Natural killer cell treated with Interleukin-12 subunit alpha and Interleukin-12 subunit beta and Interleukin-15 and Interleukin-18, amount 100 ng/mL, for 72 hours (primary cell): ENCODE measurements at regions not wholly inside any gene's neighbourhood (a gene's known extent, or its start where the extent isn't known, plus 50 kb on each side); places are given as distances from the start of the nearest gene placed in this dataset.

Source experiments
- ATAC-seq, 2 donors: fragments of 150-1000 bp; cut with Tn5 transposase in 1 of 2; sonication (Bioruptor Pico), chemical (Tn5 transposase) in 1 of 2; 2 replicates each; pipeline ENCODE4 v1.10.0; 2021
- DNase-seq: peaks from one replicate; pipeline ENCODE4 v3.0.0; 2022; ENCODE audit warnings: low spot score
- H3K27ac Mint-ChIP-seq, 2 donors: 1 replicate in 1 of 2; 2 replicates in 1 of 2; pipeline ENCODE4 v1.8.0; 2022; ENCODE audit warnings: mixed read lengths in 2 of 2, mild to moderate bottlenecking in 1 of 2, moderate library complexity in 1 of 2
- H3K27me3 Mint-ChIP-seq, 2 donors: 1 replicate in 1 of 2; 2 replicates in 1 of 2; pipeline ENCODE4 v1.8.0; 2022; ENCODE audit warnings: mixed read lengths in 2 of 2
- H3K36me3 Mint-ChIP-seq: one replicate; pipeline ENCODE4 v1.8.0; 2022; ENCODE audit warnings: mixed read lengths
- H3K4me1 Mint-ChIP-seq, 2 donors: 1 replicate in 1 of 2; 2 replicates in 1 of 2; pipeline ENCODE4 v1.8.0; 2022; ENCODE audit warnings: low read depth in 2 of 2, mixed read lengths in 2 of 2, mild to moderate bottlenecking in 1 of 2
- H3K4me3 Mint-ChIP-seq: one replicate; pipeline ENCODE4 v1.8.0; 2022; ENCODE audit warnings: mixed read lengths
- H3K9me3 Mint-ChIP-seq: 2 replicates; pipeline ENCODE4 v1.8.0; 2022; ENCODE audit warnings: mixed read lengths

GRCh38 chr15:91491101-91491950, 362.2 kb upstream of the SLCO3A1 start:
- H3K4me1 Mint-ChIP-seq = peaks cover 9 to 19% of the 10 kb centered on the region in 2 donors
- H3K4me3 Mint-ChIP-seq = no peak overlapping the region
- no peaks in the 10 kb centered on the region for H3K9me3 Mint-ChIP-seq
- no peaks in the 10 kb centered on the region for H3K36me3 Mint-ChIP-seq
- peak; percentile 43 to 70 for ATAC-seq
- peak overlapping the region; percentile 12 to 39 for H3K27ac Mint-ChIP-seq
- peaks cover 12 to 22% of the 10 kb centered on the region in 2 donors for H3K27me3 Mint-ChIP-seq
- DNase-seq = no peak

GRCh38 chr15:91496754-91497691, 356.5 kb upstream of the SLCO3A1 start:
- peaks cover 0 to 5% of the 10 kb centered on the region in 2 donors for H3K4me1 Mint-ChIP-seq

GRCh38 chr15:91498046-91498748, 355.3 kb upstream of the SLCO3A1 start:
- no peaks in the 10 kb centered on the region for H3K4me1 Mint-ChIP-seq
- no peak overlapping the region for H3K27ac Mint-ChIP-seq
- ATAC-seq = no peak
- DNase-seq = no peak
- H3K9me3 Mint-ChIP-seq = no peaks in the 10 kb centered on the region
- peaks cover 8 to 26% of the 10 kb centered on the region in 2 donors for H3K27me3 Mint-ChIP-seq
- no peaks in the 10 kb centered on the region for H3K36me3 Mint-ChIP-seq
- H3K4me3 Mint-ChIP-seq = no peak overlapping the region

More at GRCh38 chr15:91496754-91497691, 356.5 kb upstream of the SLCO3A1 start:
- Mint-ChIP-seq H3K27me3 (peaks cover 12 to 32% of the 10 kb centered on the region in 2 donors), H3K36me3 (no peaks in the 10 kb centered on the region), H3K27ac (no peak overlapping the region), H3K9me3 (no peaks in the 10 kb centered on the region), H3K4me3 (no peak overlapping the region)
- ATAC-seq = no peak
- no peak for DNase-seq

- H3K27me3 Mint-ChIP-seq = peaks cover 8 to 26% of the 10 kb centered on the region in 2 donors
- no peaks in the 10 kb centered on the region for H3K4me1 Mint-ChIP-seq
- no peak for ATAC-seq
- H3K4me3 Mint-ChIP-seq = no peak overlapping the region
- H3K9me3 Mint-ChIP-seq = no peaks in the 10 kb centered on the region
- DNase-seq = no peak
- H3K27ac Mint-ChIP-seq = no peak overlapping the region
- H3K36me3 Mint-ChIP-seq = no peaks in the 10 kb centered on the region
These were observed 354.8 kb upstream of the SLCO3A1 start for GRCh38 chr15:91498749-91499062.

DNA sequence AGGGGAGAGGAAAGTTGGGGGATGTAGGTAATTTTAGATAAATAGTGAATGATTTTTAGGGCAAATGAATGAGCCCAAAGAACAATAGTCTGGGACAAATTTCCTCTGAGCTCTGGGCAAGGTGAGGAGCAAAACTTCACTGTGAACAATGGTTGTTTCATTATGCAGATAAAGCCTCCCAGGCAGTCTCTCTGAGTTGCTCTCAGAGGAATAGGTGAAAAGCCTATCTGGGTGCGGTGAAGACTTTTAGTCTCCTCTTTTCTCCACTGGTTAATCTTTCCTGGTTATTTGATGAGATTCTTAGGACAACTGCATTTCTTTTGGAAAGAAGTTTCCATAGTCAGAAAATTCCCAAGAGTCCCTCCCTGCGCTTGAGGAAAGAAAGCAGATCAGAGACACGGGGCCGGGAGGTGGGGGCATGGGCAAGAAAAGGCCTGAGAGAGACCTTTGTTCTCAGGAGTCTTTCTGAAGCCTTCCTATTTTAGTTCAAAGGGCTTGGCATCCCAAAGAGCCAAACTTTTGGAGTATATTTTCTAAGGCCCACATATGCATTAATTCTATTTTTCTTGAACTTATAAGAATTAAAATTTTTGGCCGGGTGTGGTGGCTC, 353.6 kb upstream of the SLCO3A1 start:
- Mint-ChIP-seq H3K36me3 (no peaks in the 10 kb centered on the region), H3K27ac (no peak overlapping the region), H3K4me1 (no peaks in the 10 kb centered on the region), H3K27me3 (peaks cover 8 to 26% of the 10 kb centered on the region in 2 donors), H3K4me3 (no peak overlapping the region), H3K9me3 (no peaks in the 10 kb centered on the region)
- DNase-seq (no peak), ATAC-seq (no peak)

DNA sequence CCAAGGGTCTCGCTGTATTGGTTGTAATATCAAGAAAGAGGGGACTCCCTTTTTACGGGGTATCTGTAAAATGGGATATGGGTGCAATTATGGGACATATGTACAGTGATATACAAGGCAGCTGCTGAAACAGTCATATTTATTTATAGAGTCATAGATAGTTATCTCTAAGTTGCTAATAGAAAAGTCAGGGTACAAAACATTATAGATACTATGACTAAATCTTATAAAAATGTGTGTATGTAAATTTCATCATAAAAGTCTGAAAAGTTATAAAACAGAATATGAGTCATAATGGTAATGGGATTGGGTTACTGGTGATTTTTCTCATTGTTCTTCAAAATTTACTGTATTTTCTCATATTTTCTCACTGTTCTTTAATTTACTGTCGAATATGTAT, 344.9 kb upstream of the SLCO3A1 start:
- Mint-ChIP-seq H3K27ac (no peak overlapping the region), H3K36me3 (no peaks in the 10 kb centered on the region), H3K4me1 (no peaks in the 10 kb centered on the region), H3K27me3 (peaks cover 9 to 19% of the 10 kb centered on the region in 2 donors), H3K4me3 (no peak overlapping the region), H3K9me3 (no peaks in the 10 kb centered on the region)
- ATAC-seq (no peak), DNase-seq (no peak)

GRCh38 chr15:91514147-91514546, 339.4 kb upstream of the SLCO3A1 start:
- Mint-ChIP-seq H3K27ac (no peak overlapping the region), H3K4me1 (peaks cover 6 to 9% of the 10 kb centered on the region in 2 donors), H3K4me3 (no peak overlapping the region), H3K27me3 (peaks cover 13 to 31% of the 10 kb centered on the region in 2 donors), H3K36me3 (no peaks in the 10 kb centered on the region), H3K9me3 (no peaks in the 10 kb centered on the region)
- DNase-seq (no peak), ATAC-seq (no peak)

DNA sequence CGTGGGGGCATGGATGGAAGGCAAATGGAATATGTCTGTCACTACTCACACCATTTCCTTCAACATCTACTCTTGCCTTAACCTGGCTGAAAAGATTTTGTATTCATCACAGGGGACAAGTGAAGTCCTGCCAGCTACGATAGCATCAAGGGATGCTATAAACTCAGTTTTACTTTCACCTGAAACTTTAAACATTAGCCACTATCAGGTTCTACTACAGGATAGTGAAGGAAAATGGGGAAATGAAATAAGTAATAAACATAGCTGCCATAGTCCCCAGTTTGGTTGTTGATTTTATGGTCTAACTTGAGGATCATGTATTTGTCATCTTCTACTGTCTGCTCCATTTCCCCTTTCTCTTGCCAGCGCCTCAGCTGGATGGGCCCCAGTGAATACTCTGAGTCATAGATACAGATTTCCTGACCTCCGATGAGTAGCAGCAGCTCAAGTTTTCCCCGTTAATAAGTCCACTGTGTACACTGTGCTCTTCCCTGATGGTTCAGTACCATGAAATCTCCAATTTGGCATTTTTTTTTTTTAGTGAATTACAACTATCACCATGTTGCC, 338.2 kb upstream of the SLCO3A1 start:
- Mint-ChIP-seq H3K36me3 (no peaks in the 10 kb centered on the region), H3K27me3 (peaks cover 9 to 22% of the 10 kb centered on the region in 2 donors), H3K4me3 (no peak overlapping the region), H3K27ac (no peak overlapping the region), H3K4me1 (peaks cover 6 to 9% of the 10 kb centered on the region in 2 donors), H3K9me3 (no peaks in the 10 kb centered on the region)
- ATAC-seq = no peak
- DNase-seq = no peak

GRCh38 chr15:91516866-91517265, 336.6 kb upstream of the SLCO3A1 start:
- H3K4me1 Mint-ChIP-seq = peaks cover 8 to 9% of the 10 kb centered on the region in 2 donors
- DNase-seq (no peak), ATAC-seq (no peak)
- no peak overlapping the region for H3K27ac Mint-ChIP-seq
- no peak overlapping the region for H3K4me3 Mint-ChIP-seq
- H3K9me3 Mint-ChIP-seq = no peaks in the 10 kb centered on the region
- no peaks in the 10 kb centered on the region for H3K36me3 Mint-ChIP-seq
- peaks cover 10 to 17% of the 10 kb centered on the region in 2 donors for H3K27me3 Mint-ChIP-seq

- Mint-ChIP-seq H3K36me3 (no peaks in the 10 kb centered on the region), H3K4me3 (no peak overlapping the region), H3K4me1 (peaks cover 8 to 9% of the 10 kb centered on the region in 2 donors), H3K27me3 (peaks cover 11 to 17% of the 10 kb centered on the region in 2 donors), H3K9me3 (no peaks in the 10 kb centered on the region), H3K27ac (no peak overlapping the region)
- ATAC-seq (peak in 1 of 2 donors; percentile 24), DNase-seq (no peak)
These were observed 335.9 kb upstream of the SLCO3A1 start for GRCh38 chr15:91517491-91518200.

- H3K4me3 Mint-ChIP-seq = no peak overlapping the region
These were observed 332.7 kb upstream of the SLCO3A1 start for GRCh38 chr15:91520850-91521249.

DNA sequence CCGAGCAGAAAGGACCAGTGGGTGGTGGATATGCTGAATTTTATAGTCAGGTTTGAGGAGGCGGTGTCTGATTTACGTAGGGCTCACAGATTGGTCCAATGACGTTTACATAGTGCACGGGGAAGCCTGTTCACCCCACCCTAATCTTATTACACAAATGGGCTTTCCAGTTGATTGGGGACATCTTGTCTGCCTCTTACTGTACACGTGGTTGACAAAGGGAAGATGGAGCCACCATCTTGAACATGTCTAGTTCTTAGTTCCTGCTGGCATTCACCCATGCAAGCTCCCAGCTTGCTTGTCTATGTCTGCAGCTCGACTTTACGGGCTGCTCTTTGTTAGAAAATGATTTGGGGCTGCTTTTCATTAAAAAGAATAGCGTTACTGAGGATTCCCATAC, 332.0 kb upstream of the SLCO3A1 start:
- peaks cover 4 to 13% of the 10 kb centered on the region in 2 donors for H3K4me1 Mint-ChIP-seq
- H3K36me3 Mint-ChIP-seq = no peaks in the 10 kb centered on the region
- peaks cover 14 to 28% of the 10 kb centered on the region in 2 donors for H3K27me3 Mint-ChIP-seq
- DNase-seq (no peak), ATAC-seq (no peak)
- H3K9me3 Mint-ChIP-seq = no peaks in the 10 kb centered on the region
- H3K27ac Mint-ChIP-seq = no peak overlapping the region
- H3K4me3 Mint-ChIP-seq = no peak overlapping the region

More at GRCh38 chr15:91520850-91521249, 332.7 kb upstream of the SLCO3A1 start:
- peaks cover 4 to 13% of the 10 kb centered on the region in 2 donors for H3K4me1 Mint-ChIP-seq
- H3K9me3 Mint-ChIP-seq = no peaks in the 10 kb centered on the region
- no peaks in the 10 kb centered on the region for H3K36me3 Mint-ChIP-seq
- H3K27ac Mint-ChIP-seq = no peak overlapping the region
- H3K27me3 Mint-ChIP-seq = peaks cover 12 to 21% of the 10 kb centered on the region in 2 donors
- ATAC-seq = no peak
- DNase-seq = no peak
